ENCODE measurements at regions not wholly inside any gene's neighbourhood (a gene's known extent, or its start where the extent isn't known, plus 50 kb on each side); places are given as distances from the start of the nearest gene placed in this dataset.

- TF ChIP-seq CTCF (conservative IDR thresholded peaks at IDR 0.05 in 1 of 2, IDR thresholded peaks at IDR 0.05 in 1 of 2; ENCODE audit: low read depth in 1 of 2, low read length in 2 of 2) (no peak), EZH2 (IDR thresholded peaks at IDR 0.05; ENCODE audit: low read length, missing control alignments) (no peak)
Measured at GRCh38 chr2:82278416-82278815, 1973.9 kb upstream of the LRRTM1 start.

Data from fibroblast of lung (primary cell).